ENCODE measurements at regions not wholly inside any gene's neighbourhood (a gene's known extent, or its start where the extent isn't known, plus 50 kb on each side); places are given as distances from the start of the nearest gene placed in this dataset.

DNA sequence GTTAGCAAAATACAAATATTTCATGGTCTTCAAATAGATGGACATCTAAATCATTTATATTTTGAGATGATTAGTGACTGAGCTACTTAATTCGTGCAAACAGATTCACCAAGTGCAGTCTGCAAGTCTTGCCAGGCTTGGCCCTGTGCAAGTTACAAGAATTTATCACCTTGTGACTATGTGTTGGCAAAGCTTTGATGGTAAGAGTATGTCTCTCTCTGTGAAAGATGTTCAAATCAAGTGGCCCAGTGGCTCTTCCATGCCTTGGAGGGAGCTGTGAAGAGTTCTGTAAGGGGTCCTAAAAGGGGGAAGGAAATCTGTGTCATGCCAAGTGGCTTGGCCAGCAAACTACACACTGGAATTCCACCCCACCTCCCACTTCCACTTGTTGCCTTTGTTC is 397.3 kb downstream of the TYW1 start:
- no peak overlapping the region for H3K4me3 Mint-ChIP-seq (ENCODE audit: unreplicated experiment)
- H3K4me1 Mint-ChIP-seq (ENCODE audit: unreplicated experiment): no peaks in the 10 kb centered on the region
- H3K36me3 Mint-ChIP-seq (ENCODE audit: low read depth, unreplicated experiment): peaks cover 5% of the 10 kb centered on the region
- H3K9me3 Mint-ChIP-seq (ENCODE audit: unreplicated experiment): peaks cover 27% of the 10 kb centered on the region
- no peak for DNase-seq (ENCODE audit: low spot score)
- H3K27me3 Mint-ChIP-seq (ENCODE audit: unreplicated experiment): peaks cover 15% of the 10 kb centered on the region
- no peak overlapping the region for H3K27ac Mint-ChIP-seq (ENCODE audit: unreplicated experiment)
- TF ChIP-seq, protein P1, sequence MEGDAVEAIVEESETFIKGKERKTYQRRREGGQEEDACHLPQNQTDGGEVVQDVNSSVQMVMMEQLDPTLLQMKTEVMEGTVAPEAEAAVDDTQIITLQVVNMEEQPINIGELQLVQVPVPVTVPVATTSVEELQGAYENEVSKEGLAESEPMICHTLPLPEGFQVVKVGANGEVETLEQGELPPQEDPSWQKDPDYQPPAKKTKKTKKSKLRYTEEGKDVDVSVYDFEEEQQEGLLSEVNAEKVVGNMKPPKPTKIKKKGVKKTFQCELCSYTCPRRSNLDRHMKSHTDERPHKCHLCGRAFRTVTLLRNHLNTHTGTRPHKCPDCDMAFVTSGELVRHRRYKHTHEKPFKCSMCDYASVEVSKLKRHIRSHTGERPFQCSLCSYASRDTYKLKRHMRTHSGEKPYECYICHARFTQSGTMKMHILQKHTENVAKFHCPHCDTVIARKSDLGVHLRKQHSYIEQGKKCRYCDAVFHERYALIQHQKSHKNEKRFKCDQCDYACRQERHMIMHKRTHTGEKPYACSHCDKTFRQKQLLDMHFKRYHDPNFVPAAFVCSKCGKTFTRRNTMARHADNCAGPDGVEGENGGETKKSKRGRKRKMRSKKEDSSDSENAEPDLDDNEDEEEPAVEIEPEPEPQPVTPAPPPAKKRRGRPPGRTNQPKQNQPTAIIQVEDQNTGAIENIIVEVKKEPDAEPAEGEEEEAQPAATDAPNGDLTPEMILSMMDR (IDR thresholded peaks at IDR 0.05; ENCODE audit: unreplicated experiment): no peak

DNA sequence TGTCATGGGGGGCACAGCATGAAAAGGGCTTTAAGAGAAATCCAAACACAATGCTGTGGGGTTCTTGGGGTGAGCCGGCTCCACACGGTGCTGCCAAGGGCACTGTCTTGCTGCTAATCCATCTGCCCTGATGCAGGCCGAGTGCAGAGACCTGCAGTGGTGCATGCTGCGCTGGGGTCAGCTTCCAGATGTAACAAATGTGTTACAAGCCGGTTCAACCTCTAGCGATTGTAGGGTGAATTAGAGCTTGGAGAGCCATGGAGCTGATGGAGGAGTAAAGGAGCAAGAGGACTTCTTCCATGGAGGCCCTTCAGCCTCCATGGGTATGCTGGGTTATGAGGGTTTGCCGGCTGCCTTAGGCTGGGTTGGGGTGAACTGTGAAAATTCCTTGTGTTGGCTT is 402.3 kb downstream of the TYW1 start:
- no peak for DNase-seq (ENCODE audit: low spot score)
- TF ChIP-seq, protein P1 (IDR thresholded peaks at IDR 0.05; ENCODE audit: unreplicated experiment): no peak
- Mint-ChIP-seq H3K4me1 (ENCODE audit: unreplicated experiment) (no peaks in the 10 kb centered on the region), H3K4me3 (ENCODE audit: unreplicated experiment) (no peak overlapping the region), H3K36me3 (ENCODE audit: low read depth, unreplicated experiment) (peaks cover 9% of the 10 kb centered on the region), H3K27me3 (ENCODE audit: unreplicated experiment) (peaks cover 11% of the 10 kb centered on the region), H3K9me3 (ENCODE audit: unreplicated experiment) (peaks cover 37% of the 10 kb centered on the region), H3K27ac (ENCODE audit: unreplicated experiment) (no peak overlapping the region)

DNA sequence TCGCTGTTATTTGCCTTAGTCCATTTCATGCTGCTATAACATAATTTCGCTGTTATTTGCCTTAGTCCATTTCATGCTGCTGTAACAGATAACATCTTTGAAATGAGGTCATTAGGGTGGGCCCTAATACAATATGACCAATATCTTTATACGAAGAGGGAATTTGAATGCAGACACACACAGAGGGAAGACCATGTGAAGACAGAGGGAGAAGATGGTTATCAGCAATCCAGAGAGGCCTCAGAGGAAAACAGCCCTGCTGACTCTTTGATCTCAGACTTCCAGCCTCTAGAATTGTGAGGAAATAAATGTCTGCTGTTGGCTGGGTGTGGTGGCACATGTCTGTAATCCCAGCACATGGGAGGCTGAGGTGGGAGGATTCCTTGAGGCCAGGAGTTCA is 404.9 kb downstream of the TYW1 start:
- no peak overlapping the region for H3K27ac Mint-ChIP-seq (ENCODE audit: unreplicated experiment)
- H3K36me3 Mint-ChIP-seq (ENCODE audit: low read depth, unreplicated experiment): peaks cover 4% of the 10 kb centered on the region
- no peak for DNase-seq (ENCODE audit: low spot score)
- H3K4me1 Mint-ChIP-seq (ENCODE audit: unreplicated experiment): no peaks in the 10 kb centered on the region
- peaks cover 4% of the 10 kb centered on the region for H3K27me3 Mint-ChIP-seq (ENCODE audit: unreplicated experiment)
- H3K9me3 Mint-ChIP-seq (ENCODE audit: unreplicated experiment): peaks cover 36% of the 10 kb centered on the region
- no peak overlapping the region for H3K4me3 Mint-ChIP-seq (ENCODE audit: unreplicated experiment)
- TF ChIP-seq, protein P1 (IDR thresholded peaks at IDR 0.05; ENCODE audit: unreplicated experiment): no peak

DNA sequence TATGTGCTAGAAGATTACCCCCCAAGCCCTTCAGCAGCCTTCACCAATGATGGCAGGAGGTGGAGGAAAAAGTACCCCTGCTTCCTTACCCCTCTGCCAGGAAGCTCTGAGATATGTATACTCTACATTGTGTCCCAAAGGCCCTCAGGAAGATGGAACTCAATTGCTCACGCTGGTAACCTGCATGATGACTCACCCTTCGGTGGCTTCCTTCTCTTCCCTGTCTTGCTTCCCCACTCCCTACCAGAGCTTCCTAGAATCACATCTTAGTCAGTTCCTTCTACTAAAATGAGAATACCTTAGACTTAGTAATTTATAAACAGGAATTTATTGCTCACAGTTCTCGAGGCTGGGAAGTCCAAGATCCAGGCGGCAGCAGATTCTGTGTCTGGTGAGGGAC is 405.6 kb downstream of the TYW1 start:
- Mint-ChIP-seq H3K27me3 (ENCODE audit: unreplicated experiment) (peaks cover 4% of the 10 kb centered on the region), H3K9me3 (ENCODE audit: unreplicated experiment) (peaks cover 37% of the 10 kb centered on the region), H3K36me3 (ENCODE audit: low read depth, unreplicated experiment) (peaks cover 4% of the 10 kb centered on the region), H3K4me1 (ENCODE audit: unreplicated experiment) (no peaks in the 10 kb centered on the region), H3K27ac (ENCODE audit: unreplicated experiment) (no peak overlapping the region), H3K4me3 (ENCODE audit: unreplicated experiment) (no peak overlapping the region)
- TF ChIP-seq, protein P1 (IDR thresholded peaks at IDR 0.05; ENCODE audit: unreplicated experiment): no peak
- no peak for DNase-seq (ENCODE audit: low spot score)

DNA sequence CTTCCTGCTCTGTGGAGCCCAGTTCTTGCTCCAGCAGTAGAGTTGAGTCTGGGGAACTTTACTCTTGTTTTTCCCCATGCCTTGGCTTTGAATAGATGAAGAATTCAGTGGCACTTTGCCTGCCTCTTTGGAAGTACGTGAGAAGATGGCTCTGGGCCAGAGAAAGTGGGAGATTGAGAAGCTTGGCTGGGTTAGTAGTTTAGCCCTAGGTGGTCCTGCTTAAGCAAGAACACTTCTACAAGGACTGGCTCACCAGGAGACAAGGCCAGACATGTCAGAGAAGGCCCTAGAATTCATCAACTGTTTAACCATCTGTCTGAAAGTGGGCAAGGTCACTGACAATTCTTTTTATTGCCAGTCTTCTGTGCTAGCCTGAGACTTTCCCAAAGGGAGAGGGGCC is 410.3 kb downstream of the TYW1 start:
- H3K36me3 Mint-ChIP-seq (ENCODE audit: low read depth, unreplicated experiment): peaks cover 4% of the 10 kb centered on the region
- no peak overlapping the region for H3K27ac Mint-ChIP-seq (ENCODE audit: unreplicated experiment)
- H3K4me3 Mint-ChIP-seq (ENCODE audit: unreplicated experiment): no peak overlapping the region
- H3K27me3 Mint-ChIP-seq (ENCODE audit: unreplicated experiment): no peaks in the 10 kb centered on the region
- TF ChIP-seq, protein P1 (IDR thresholded peaks at IDR 0.05; ENCODE audit: unreplicated experiment): no peak
- H3K9me3 Mint-ChIP-seq (ENCODE audit: unreplicated experiment): peaks cover 23% of the 10 kb centered on the region
- DNase-seq (ENCODE audit: low spot score): no peak
- no peaks in the 10 kb centered on the region for H3K4me1 Mint-ChIP-seq (ENCODE audit: unreplicated experiment)
